Endothelial cell of umbilical vein (primary cell): ENCODE measurements at regions not wholly inside any gene's neighbourhood (a gene's known extent, or its start where the extent isn't known, plus 50 kb on each side); places are given as distances from the start of the nearest gene placed in this dataset.

Experiments used
- BruUV-seq: library from RNA; stranded (reverse); fragments of 400-500 nt; replicated peaks from 2 replicates; lab custom pipeline; 2021; lab: Mats Ljungman, UMichigan
- CTCF ChIA-PET: fragments of 300-600, 350-600 bp; sonication (Branson Sonifier 250); formaldehyde crosslinking; loops from one replicate; lab custom pipeline; 2021; ENCODE audit warnings: antibody characterized with exemption, inconsistent platforms; lab: Charles Lee
- POLR2A ChIA-PET: fragments of 300-600, 350-600 bp; sonication (Branson Sonifier 250); formaldehyde crosslinking; loops from one replicate; lab custom pipeline; 2021; ENCODE audit warnings: antibody characterized with exemption, inconsistent platforms; lab: Charles Lee
- DNase-seq: peaks from one replicate; pipeline ENCODE4 v3.0.0-alpha.2; 2011; ENCODE audit warnings: low read depth, low spot score
- FAIRE-seq: peaks from 2 replicates; lab custom pipeline; 2011; peaks lifted over from hg19 to GRCh38; lab: Jason Lieb, UNC
- H2AFZ ChIP-seq: 2 replicates; pipeline ENCODE4 v1.6.0; 2012; ENCODE audit warnings: low read depth, low read length, control low read depth, inconsistent platforms
- H3K27ac ChIP-seq: 2 replicates; pipeline ENCODE4 v1.5.1; 2011; ENCODE audit warnings: low read depth, mild to moderate bottlenecking, control low read depth, low read length, moderate library complexity; ENCODE audit not compliant: insufficient read depth
- H3K27me3 ChIP-seq, 2 experiments: 2 replicates each; pipeline versions ENCODE4 v1.6.0 to v1.6.1; 2011; ENCODE audit warnings: low read length in 2 of 2, mixed read lengths in 1 of 2; ENCODE audit not compliant: control insufficient read depth in 2 of 2, insufficient read depth in 2 of 2
- H3K36me3 ChIP-seq, 2 experiments: 2 replicates in 1 of 2; 3 replicates in 1 of 2; pipeline ENCODE4 v1.5.1; 2011; ENCODE audit warnings: low read length in 2 of 2, mild to moderate bottlenecking in 1 of 2, moderate library complexity in 1 of 2; ENCODE audit not compliant: control insufficient read depth in 2 of 2, insufficient read depth in 2 of 2; ENCODE audit errors: extremely low read depth in 1 of 2
- H3K4me1 ChIP-seq: 3 replicates; pipeline ENCODE4 v1.5.1; 2011; ENCODE audit warnings: mild to moderate bottlenecking, low read length; ENCODE audit not compliant: control insufficient read depth, insufficient read depth; ENCODE audit errors: extremely low read depth
- H3K4me2 ChIP-seq: 2 replicates; pipeline ENCODE4 v1.6.1; 2011; ENCODE audit warnings: low read length, control low read depth, mixed read lengths; ENCODE audit not compliant: insufficient read depth
- H3K4me3 ChIP-seq, 3 experiments: fragments of 200-600 bp in 1 of 3; sonication (generic), shearing (Covaris generic) in 1 of 3; replicated peaks in 1 of 3; 2 replicates each; pipeline ENCODE4 v1.5.1; 2011 to 2016; ENCODE audit warnings: control low read depth in 3 of 3, low read length in 3 of 3, mild to moderate bottlenecking in 2 of 3, inconsistent platforms in 1 of 3, low read depth in 1 of 3, moderate library complexity in 1 of 3; ENCODE audit not compliant: insufficient read depth in 1 of 3
- H3K79me2 ChIP-seq: 2 replicates; pipeline ENCODE4 v1.6.0; 2012; ENCODE audit warnings: low read length, inconsistent platforms; ENCODE audit not compliant: control insufficient read depth, insufficient read depth
- H3K9ac ChIP-seq: replicated peaks from 2 replicates; pipeline ENCODE3; 2011; ENCODE audit warnings: low read length, control low read depth; ENCODE audit not compliant: insufficient read depth; ENCODE audit errors: extremely low read depth
- H3K9me1 ChIP-seq: replicated peaks from 3 replicates; pipeline ENCODE4 v1.6.0; 2011; ENCODE audit warnings: mild to moderate bottlenecking, low read length; ENCODE audit not compliant: control insufficient read depth, insufficient read depth; ENCODE audit errors: extremely low read depth
- H3K9me3 ChIP-seq: replicated peaks from 2 replicates; pipeline ENCODE4 v1.5.1; 2012; ENCODE audit warnings: low read length, inconsistent platforms; ENCODE audit not compliant: control insufficient read depth, insufficient read depth
- H4K20me1 ChIP-seq: replicated peaks from 2 replicates; pipeline ENCODE3; 2011; ENCODE audit warnings: mild to moderate bottlenecking, low read length; ENCODE audit not compliant: control insufficient read depth, insufficient read depth; ENCODE audit errors: extremely low read depth
- EZH2 ChIP-seq: IDR thresholded peaks from 2 replicates; pipeline ENCODE4 v1.6.1; 2012; ENCODE audit warnings: borderline replicate concordance, low read depth, mild to moderate bottlenecking, moderate library complexity, low read length, inconsistent platforms; ENCODE audit not compliant: severe bottlenecking
- FOS ChIP-seq: IDR thresholded peaks from 2 replicates; pipeline ENCODE4 v1.6.1; 2011; ENCODE audit warnings: mild to moderate bottlenecking, low read length, moderate library complexity, borderline replicate concordance; ENCODE audit not compliant: insufficient read depth
- GATA2 ChIP-seq: IDR thresholded peaks from 2 replicates; pipeline ENCODE4 v1.7.0; 2011; ENCODE audit warnings: low read depth, mild to moderate bottlenecking, moderate library complexity, mixed read lengths, low read length; ENCODE audit not compliant: insufficient read length, insufficient read depth
- JUN ChIP-seq: IDR thresholded peaks from 2 replicates; pipeline ENCODE4 v1.6.1; 2011; ENCODE audit warnings: borderline replicate concordance, low read depth; ENCODE audit not compliant: insufficient read length, insufficient read depth
- MYC ChIP-seq: IDR thresholded peaks from one replicate; pipeline ENCODE4 v1.6.1; 2011; ENCODE audit warnings: mild to moderate bottlenecking, low read depth, low read length
- POLR2A ChIP-seq: IDR thresholded peaks from 2 replicates; pipeline ENCODE4 v1.6.1; 2012; ENCODE audit warnings: low read depth, mild to moderate bottlenecking, control low read depth, low read length
- POLR2AphosphoS5 ChIP-seq: IDR thresholded peaks from 2 replicates; pipeline ENCODE4 v1.6.1; 2012; ENCODE audit warnings: low read depth, mild to moderate bottlenecking, control low read depth, low read length, moderate library complexity; ENCODE audit not compliant: insufficient read depth
- dilution Hi-C: fragments of 300-500 bp; cut with MboI; formaldehyde crosslinking; loops from one replicate; pipeline ENCODE4 v1.15.0; 2019; ENCODE audit warnings: low sequenced_read_pairs; ENCODE audit not compliant: extremely low pct_ligation_motif_present
- intact Hi-C: fragments of 100-400 bp; cut with micrococcal nuclease; formaldehyde crosslinking; loops from one replicate; pipeline ENCODE4 v1.10.0; 2022
- TF ChIP-seq, protein P1 (sequence below): IDR thresholded peaks from 2 replicates; pipeline ENCODE4 v1.6.1; 2011; ENCODE audit not compliant: insufficient read depth, insufficient read length
- TF ChIP-seq, protein P2 (sequence below), 2 donors: IDR thresholded peaks; 1 replicate in 1 of 2; 2 replicates in 1 of 2; pipeline ENCODE4 v1.5.1; 2011; ENCODE audit warnings: low read length in 2 of 2, mild to moderate bottlenecking in 2 of 2, moderate library complexity in 2 of 2, control low read depth in 1 of 2, inconsistent platforms in 1 of 2, low read depth in 1 of 2; ENCODE audit not compliant: insufficient read depth in 1 of 2; ENCODE audit errors: extremely low read depth in 1 of 2

DNA sequence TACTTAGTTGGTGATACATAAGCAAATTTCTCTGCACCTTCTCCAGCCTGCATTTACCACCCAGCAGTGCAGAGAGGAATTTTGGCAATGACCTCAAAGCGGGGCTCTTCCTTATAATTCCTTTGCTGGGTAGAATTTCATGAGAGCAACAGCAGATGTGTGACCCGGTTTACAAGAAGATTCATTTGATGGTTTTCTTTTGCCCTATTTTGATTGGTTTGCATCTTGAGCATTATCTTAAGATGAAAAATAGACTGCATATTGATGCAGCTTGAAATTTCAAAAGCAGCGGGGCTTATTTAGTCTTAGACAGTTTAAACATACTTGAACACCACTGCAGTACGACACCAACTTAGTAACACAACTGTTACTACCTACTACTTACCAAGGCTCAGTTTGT lies 378.9 kb downstream of the TTLL7 start:
- Histone ChIP-seq H3K4me2 (no peak overlapping the region), H3K9me3 (no peaks in the 10 kb centered on the region), H3K27me3 (no peaks in the 10 kb centered on the region), H3K27ac (no peak overlapping the region), H3K4me1 (no peaks in the 10 kb centered on the region), H3K9me1 (no peaks in the 10 kb centered on the region), H3K36me3 (no peaks in the 10 kb centered on the region), H2AFZ (no peak overlapping the region), H3K9ac (no peak overlapping the region), H3K4me3 (no peak overlapping the region), H3K79me2 (no peaks in the 10 kb centered on the region), H4K20me1 (no peaks in the 10 kb centered on the region)
- CTCF ChIA-PET: no interaction called here
- DNase-seq (no peak), FAIRE-seq (no peak)
- dilution Hi-C loops (no loop called here), intact Hi-C loops (no loop called here)
- TF ChIP-seq, protein P1, sequence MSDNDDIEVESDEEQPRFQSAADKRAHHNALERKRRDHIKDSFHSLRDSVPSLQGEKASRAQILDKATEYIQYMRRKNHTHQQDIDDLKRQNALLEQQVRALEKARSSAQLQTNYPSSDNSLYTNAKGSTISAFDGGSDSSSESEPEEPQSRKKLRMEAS: no peak
- TF ChIP-seq POLR2A: no peak
- TF ChIP-seq POLR2AphosphoS5: no peak
- no peak for TF ChIP-seq FOS
- no peak for TF ChIP-seq MYC
- no peak for TF ChIP-seq JUN
- TF ChIP-seq EZH2: no peak
- TF ChIP-seq, protein P2, sequence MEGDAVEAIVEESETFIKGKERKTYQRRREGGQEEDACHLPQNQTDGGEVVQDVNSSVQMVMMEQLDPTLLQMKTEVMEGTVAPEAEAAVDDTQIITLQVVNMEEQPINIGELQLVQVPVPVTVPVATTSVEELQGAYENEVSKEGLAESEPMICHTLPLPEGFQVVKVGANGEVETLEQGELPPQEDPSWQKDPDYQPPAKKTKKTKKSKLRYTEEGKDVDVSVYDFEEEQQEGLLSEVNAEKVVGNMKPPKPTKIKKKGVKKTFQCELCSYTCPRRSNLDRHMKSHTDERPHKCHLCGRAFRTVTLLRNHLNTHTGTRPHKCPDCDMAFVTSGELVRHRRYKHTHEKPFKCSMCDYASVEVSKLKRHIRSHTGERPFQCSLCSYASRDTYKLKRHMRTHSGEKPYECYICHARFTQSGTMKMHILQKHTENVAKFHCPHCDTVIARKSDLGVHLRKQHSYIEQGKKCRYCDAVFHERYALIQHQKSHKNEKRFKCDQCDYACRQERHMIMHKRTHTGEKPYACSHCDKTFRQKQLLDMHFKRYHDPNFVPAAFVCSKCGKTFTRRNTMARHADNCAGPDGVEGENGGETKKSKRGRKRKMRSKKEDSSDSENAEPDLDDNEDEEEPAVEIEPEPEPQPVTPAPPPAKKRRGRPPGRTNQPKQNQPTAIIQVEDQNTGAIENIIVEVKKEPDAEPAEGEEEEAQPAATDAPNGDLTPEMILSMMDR (IDR thresholded peaks at IDR 0.05; ENCODE audit: extremely low read depth in 1 of 2, insufficient read depth in 1 of 2, low read depth in 1 of 2, low read length in 2 of 2): no peak
- TF ChIP-seq GATA2: no peak
- no TSS peak for BruUV-seq
- POLR2A ChIA-PET: interaction anchor here (0.6 kb wide), 1 partner anchor 11 kb away, joined by 3 read pairs; no protein-coding TSS in a partner anchor
